ENCODE measurements at regions not wholly inside any gene's neighbourhood (a gene's known extent, or its start where the extent isn't known, plus 50 kb on each side); places are given as distances from the start of the nearest gene placed in this dataset.

- TF ChIP-seq CTCF (IDR thresholded peaks at IDR 0.05; ENCODE audit: borderline replicate concordance, insufficient read depth, low read depth, low read length) = no peak
- no peak overlapping the region for H3K4me3 ChIP-seq (ENCODE audit: low read depth, low read length)
Measured at GRCh38 chr6:118746825-118747174, 95.4 kb upstream of the CEP85L start.

GRCh38 chr6:118746145-118746824 is 94.9 kb upstream of the CEP85L start:
- no peak for TF ChIP-seq CTCF (IDR thresholded peaks at IDR 0.05; ENCODE audit: borderline replicate concordance, insufficient read depth, low read depth, low read length)
- no peak overlapping the region for H3K4me3 ChIP-seq (ENCODE audit: low read depth, low read length)

- no peak for TF ChIP-seq CTCF (IDR thresholded peaks at IDR 0.05; ENCODE audit: borderline replicate concordance, insufficient read depth, low read depth, low read length)
- no peak overlapping the region for H3K4me3 ChIP-seq (ENCODE audit: low read depth, low read length)
Measured at GRCh38 chr6:118745156-118745555, 93.8 kb upstream of the CEP85L start.

GRCh38 chr6:118744261-118744941 is 93.0 kb upstream of the CEP85L start:
- H3K4me3 ChIP-seq (ENCODE audit: low read depth, low read length) = no peak overlapping the region
- no peak for TF ChIP-seq CTCF (IDR thresholded peaks at IDR 0.05; ENCODE audit: borderline replicate concordance, insufficient read depth, low read depth, low read length)

- TF ChIP-seq CTCF (IDR thresholded peaks at IDR 0.05; ENCODE audit: borderline replicate concordance, insufficient read depth, low read depth, low read length) = no peak
- H3K4me3 ChIP-seq (ENCODE audit: low read depth, low read length) = no peak overlapping the region
Measured at GRCh38 chr6:118743746-118744145, 92.4 kb upstream of the CEP85L start.

- H3K4me3 ChIP-seq (ENCODE audit: low read depth, low read length) = no peak overlapping the region
Measured at GRCh38 chr6:118740372-118740771, 89.0 kb upstream of the CEP85L start.

More at GRCh38 chr6:118740372-118740771, 89.0 kb upstream of the CEP85L start:
- TF ChIP-seq CTCF (IDR thresholded peaks at IDR 0.05; ENCODE audit: borderline replicate concordance, insufficient read depth, low read depth, low read length) = no peak
